ENCODE measurements at regions not wholly inside any gene's neighbourhood (a gene's known extent, or its start where the extent isn't known, plus 50 kb on each side); places are given as distances from the start of the nearest gene placed in this dataset. TPM values are rescaled to one million over a fixed set of nuclear protein-coding genes. Genes with fewer than 3 reads are reported as not detected.
A peak's percentile ranks its signal among the peaks of the same experiment; 100 is the strongest.

DNA sequence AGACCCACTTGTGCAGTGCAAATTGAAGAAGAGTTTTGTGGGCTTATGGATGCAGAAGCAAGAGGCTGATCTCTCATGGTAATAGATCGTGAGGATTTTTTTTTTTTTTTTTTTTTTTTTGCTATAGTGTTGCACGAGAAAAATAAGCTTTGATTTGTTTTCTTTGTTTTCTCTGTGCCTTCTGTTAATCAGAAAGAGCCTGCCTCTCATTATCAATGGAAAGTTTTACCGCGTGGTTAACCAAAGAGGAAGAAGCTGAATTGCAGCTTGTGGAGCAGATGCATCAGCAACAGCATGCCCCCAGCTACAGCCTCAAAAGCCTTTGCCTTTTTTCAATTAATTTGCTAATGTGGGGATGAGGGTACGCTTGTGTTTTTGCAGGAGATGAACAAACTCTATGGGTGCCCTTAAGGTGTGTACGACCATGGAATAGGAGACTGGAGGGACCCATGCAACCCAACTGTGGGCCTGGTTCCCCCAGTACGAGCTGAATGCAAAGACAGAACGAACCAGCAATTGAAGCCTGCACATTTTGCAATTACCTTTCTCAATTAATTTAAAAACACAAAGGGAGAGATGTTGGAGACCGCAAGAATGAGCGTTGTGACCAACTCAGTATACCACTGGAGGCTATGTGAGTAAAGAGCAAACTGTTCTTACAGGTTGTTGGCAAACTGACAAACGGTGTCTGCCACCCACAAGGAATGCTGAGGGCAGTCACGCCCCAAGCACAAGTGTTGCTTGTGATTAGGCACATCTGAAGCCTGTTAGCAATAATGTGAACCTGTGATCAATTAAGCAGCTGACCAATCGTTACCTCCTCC is 58.6 kb upstream of the SPRY2 start:
- FAIRE-seq (no peak), DNase-seq (ENCODE audit: low read depth, low spot score) (no peak)
- POLR2A ChIA-PET: no interaction called here
- H3K4me1 ChIP-seq (ENCODE audit: control insufficient read depth, extremely low read depth, insufficient read depth, low read length): no peaks in the 10 kb centered on the region
- H3K9ac ChIP-seq (replicated peaks; ENCODE audit: extremely low read depth, insufficient read depth, low read length): no peak overlapping the region
- H3K4me3 ChIP-seq (replicated peaks in 1 of 3; ENCODE audit: insufficient read depth in 1 of 3, low read depth in 1 of 3, low read length in 3 of 3): no peak overlapping the region
- H3K27ac ChIP-seq (ENCODE audit: insufficient read depth, low read depth, low read length): no peak overlapping the region
- no peaks in the 10 kb centered on the region for H4K20me1 ChIP-seq (replicated peaks; ENCODE audit: control insufficient read depth, extremely low read depth, insufficient read depth, low read length)
- H3K79me2 ChIP-seq (ENCODE audit: control insufficient read depth, insufficient read depth, low read length): no peaks in the 10 kb centered on the region
- H3K9me1 ChIP-seq (replicated peaks; ENCODE audit: control insufficient read depth, extremely low read depth, insufficient read depth, low read length): no peaks in the 10 kb centered on the region
- H2AFZ ChIP-seq (ENCODE audit: low read depth, low read length): no peak overlapping the region
- H3K9me3 ChIP-seq (replicated peaks; ENCODE audit: control insufficient read depth, insufficient read depth, low read length): no peaks in the 10 kb centered on the region
- BruUV-seq (replicated peaks): no TSS peak
- intact Hi-C loops (cut with micrococcal nuclease): no loop called here
- CTCF ChIA-PET: interaction anchor here (0.6 to 2.7 kb wide), 3 partner anchors 11 to 167 kb away, joined by 3 to 8 read pairs (median 3); no protein-coding TSS in a partner anchor
- H3K4me2 ChIP-seq (ENCODE audit: insufficient read depth, low read length): no peak overlapping the region
- TF ChIP-seq POLR2AphosphoS5 (IDR thresholded peaks at IDR 0.05; ENCODE audit: insufficient read depth, low read depth, low read length): no peak
- TF ChIP-seq GATA2 (IDR thresholded peaks at IDR 0.05; ENCODE audit: insufficient read depth, insufficient read length, low read depth, low read length): no peak
- TF ChIP-seq, protein P1, sequence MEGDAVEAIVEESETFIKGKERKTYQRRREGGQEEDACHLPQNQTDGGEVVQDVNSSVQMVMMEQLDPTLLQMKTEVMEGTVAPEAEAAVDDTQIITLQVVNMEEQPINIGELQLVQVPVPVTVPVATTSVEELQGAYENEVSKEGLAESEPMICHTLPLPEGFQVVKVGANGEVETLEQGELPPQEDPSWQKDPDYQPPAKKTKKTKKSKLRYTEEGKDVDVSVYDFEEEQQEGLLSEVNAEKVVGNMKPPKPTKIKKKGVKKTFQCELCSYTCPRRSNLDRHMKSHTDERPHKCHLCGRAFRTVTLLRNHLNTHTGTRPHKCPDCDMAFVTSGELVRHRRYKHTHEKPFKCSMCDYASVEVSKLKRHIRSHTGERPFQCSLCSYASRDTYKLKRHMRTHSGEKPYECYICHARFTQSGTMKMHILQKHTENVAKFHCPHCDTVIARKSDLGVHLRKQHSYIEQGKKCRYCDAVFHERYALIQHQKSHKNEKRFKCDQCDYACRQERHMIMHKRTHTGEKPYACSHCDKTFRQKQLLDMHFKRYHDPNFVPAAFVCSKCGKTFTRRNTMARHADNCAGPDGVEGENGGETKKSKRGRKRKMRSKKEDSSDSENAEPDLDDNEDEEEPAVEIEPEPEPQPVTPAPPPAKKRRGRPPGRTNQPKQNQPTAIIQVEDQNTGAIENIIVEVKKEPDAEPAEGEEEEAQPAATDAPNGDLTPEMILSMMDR (IDR thresholded peaks at IDR 0.05; ENCODE audit: extremely low read depth in 1 of 2, insufficient read depth in 1 of 2, low read depth in 1 of 2, low read length in 2 of 2): no peak
- TF ChIP-seq MYC (IDR thresholded peaks at IDR 0.05; ENCODE audit: low read depth, low read length): no peak
- TF ChIP-seq EZH2 (IDR thresholded peaks at IDR 0.05; ENCODE audit: borderline replicate concordance, low read depth, low read length, severe bottlenecking): no peak
- no peak for TF ChIP-seq POLR2A (IDR thresholded peaks at IDR 0.05; ENCODE audit: low read depth, low read length)
- TF ChIP-seq, protein P2, sequence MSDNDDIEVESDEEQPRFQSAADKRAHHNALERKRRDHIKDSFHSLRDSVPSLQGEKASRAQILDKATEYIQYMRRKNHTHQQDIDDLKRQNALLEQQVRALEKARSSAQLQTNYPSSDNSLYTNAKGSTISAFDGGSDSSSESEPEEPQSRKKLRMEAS (IDR thresholded peaks at IDR 0.05; ENCODE audit: insufficient read depth, insufficient read length): no peak
- no peak for TF ChIP-seq JUN (IDR thresholded peaks at IDR 0.05; ENCODE audit: borderline replicate concordance, insufficient read depth, insufficient read length, low read depth)
- no peak for TF ChIP-seq FOS (IDR thresholded peaks at IDR 0.05; ENCODE audit: borderline replicate concordance, insufficient read depth, low read length)
- no peaks in the 10 kb centered on the region for H3K36me3 ChIP-seq (ENCODE audit: control insufficient read depth in 2 of 2, extremely low read depth in 1 of 2, insufficient read depth in 2 of 2, low read length in 2 of 2)
- no peaks in the 10 kb centered on the region for H3K27me3 ChIP-seq (ENCODE audit: control insufficient read depth in 2 of 2, insufficient read depth in 2 of 2, low read length in 2 of 2)
- dilution Hi-C loops (cut with MboI; ENCODE audit: extremely low pct_ligation_motif_present, low sequenced_read_pairs): no loop called here

Small RNA genes lying in the stretch of these regions (small RNA-seq; reads per million reads assigned to genes)
- not detected for gene HIGD1AP2 (ENCODE audit: insufficient read depth, insufficient read length, low read depth, low replicate concordance)
- gene RNU6-67P (ENCODE audit: insufficient read depth, insufficient read length, low read depth, low replicate concordance): 5.5 reads per million, percentile 41 among the genes with 10 or more reads in this experiment
- not detected for gene RNU6-77P (ENCODE audit: insufficient read depth, insufficient read length, low read depth, low replicate concordance)

Measured in endothelial cell of umbilical vein (primary cell).